ENCODE measurements at regions not wholly inside any gene's neighbourhood (a gene's known extent, or its start where the extent isn't known, plus 50 kb on each side); places are given as distances from the start of the nearest gene placed in this dataset.

DNA sequence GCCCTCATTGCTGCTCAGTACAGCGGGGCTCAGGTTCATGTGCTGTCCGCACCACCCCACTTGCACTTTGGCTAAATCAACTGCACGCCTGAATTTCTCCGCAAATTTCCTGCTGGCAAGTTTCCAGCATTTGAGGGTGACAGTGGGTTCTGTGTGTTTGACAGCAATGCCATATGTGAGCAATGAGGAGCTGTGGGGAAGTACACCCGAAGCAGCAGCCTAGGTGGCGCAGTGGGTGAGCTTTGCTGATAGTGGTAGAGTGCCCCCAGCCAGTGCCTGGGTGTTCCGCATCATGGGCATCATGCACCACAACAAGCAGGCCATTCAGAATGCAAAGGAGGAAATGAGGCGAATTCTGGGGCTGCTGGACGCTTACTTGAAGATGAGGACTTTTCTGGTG lies 103.9 kb upstream of the POT1 start:
- H3K27me3 ChIP-seq (ENCODE audit: control insufficient read depth, insufficient read depth, low read length) = no peaks in the 10 kb centered on the region
- no peak overlapping the region for H2AFZ ChIP-seq (ENCODE audit: low read length)

DNA sequence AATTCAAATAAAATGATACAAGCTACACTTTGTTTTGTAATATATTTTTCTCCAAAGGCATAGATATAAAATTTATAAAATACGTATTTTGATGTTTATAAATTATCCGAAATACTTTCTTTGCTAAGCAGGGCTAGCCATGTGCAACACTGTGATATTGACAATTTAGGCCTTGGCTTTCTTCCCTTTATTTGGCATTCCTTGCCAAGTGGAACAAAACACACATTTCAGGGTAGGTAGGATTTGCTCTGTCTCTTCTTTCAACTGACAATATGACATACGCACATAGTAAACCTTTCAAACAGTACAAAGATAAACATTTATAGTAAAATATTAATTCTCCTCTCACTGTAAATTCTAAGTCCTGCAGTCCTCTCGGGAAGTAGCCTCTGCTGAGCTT lies 103.3 kb upstream of the POT1 start:
- Histone ChIP-seq H3K4me3 (replicated peaks in 1 of 4; ENCODE audit: control extremely low read depth in 1 of 4, insufficient read depth in 1 of 4, low read depth in 3 of 4, low read length in 4 of 4) (no peak overlapping the region), H3K27me3 (ENCODE audit: control insufficient read depth, insufficient read depth, low read length) (no peaks in the 10 kb centered on the region), H3K79me2 (ENCODE audit: control insufficient read depth, insufficient read depth, low read length) (no peaks in the 10 kb centered on the region), H3K4me2 (ENCODE audit: extremely low read depth, insufficient read depth, low read length) (no peak overlapping the region), H4K20me1 (ENCODE audit: control insufficient read depth, extremely low read depth, insufficient read depth, low read length) (no peaks in the 10 kb centered on the region), H3K36me3 (ENCODE audit: control insufficient read depth, insufficient read depth, low read length) (no peaks in the 10 kb centered on the region), H2AFZ (ENCODE audit: low read length) (no peak overlapping the region), H3K27ac (ENCODE audit: insufficient read depth, low read length) (no peak overlapping the region), H3K9ac (ENCODE audit: insufficient read depth, low read length) (no peak overlapping the region), H3K9me3 (ENCODE audit: control insufficient read depth, insufficient read depth, low read depth, low read length) (no peaks in the 10 kb centered on the region), H3K4me1 (ENCODE audit: control insufficient read depth, extremely low read depth, insufficient read depth, low read length) (no peaks in the 10 kb centered on the region)
- TF ChIP-seq EZH2 (IDR thresholded peaks at IDR 0.05; ENCODE audit: low read length, missing control alignments) = no peak
- TF ChIP-seq, protein P1, sequence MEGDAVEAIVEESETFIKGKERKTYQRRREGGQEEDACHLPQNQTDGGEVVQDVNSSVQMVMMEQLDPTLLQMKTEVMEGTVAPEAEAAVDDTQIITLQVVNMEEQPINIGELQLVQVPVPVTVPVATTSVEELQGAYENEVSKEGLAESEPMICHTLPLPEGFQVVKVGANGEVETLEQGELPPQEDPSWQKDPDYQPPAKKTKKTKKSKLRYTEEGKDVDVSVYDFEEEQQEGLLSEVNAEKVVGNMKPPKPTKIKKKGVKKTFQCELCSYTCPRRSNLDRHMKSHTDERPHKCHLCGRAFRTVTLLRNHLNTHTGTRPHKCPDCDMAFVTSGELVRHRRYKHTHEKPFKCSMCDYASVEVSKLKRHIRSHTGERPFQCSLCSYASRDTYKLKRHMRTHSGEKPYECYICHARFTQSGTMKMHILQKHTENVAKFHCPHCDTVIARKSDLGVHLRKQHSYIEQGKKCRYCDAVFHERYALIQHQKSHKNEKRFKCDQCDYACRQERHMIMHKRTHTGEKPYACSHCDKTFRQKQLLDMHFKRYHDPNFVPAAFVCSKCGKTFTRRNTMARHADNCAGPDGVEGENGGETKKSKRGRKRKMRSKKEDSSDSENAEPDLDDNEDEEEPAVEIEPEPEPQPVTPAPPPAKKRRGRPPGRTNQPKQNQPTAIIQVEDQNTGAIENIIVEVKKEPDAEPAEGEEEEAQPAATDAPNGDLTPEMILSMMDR (conservative IDR thresholded peaks at IDR 0.05 in 1 of 2, IDR thresholded peaks at IDR 0.05 in 1 of 2; ENCODE audit: low read depth in 1 of 2, low read length in 2 of 2) = no peak
- no peak for DNase-seq (ENCODE audit: low read depth in 2 of 2)

More for the DNA sequence above, 103.9 kb upstream of the POT1 start:
- no peak for DNase-seq (ENCODE audit: low read depth in 2 of 2)
- no peaks in the 10 kb centered on the region for H3K79me2 ChIP-seq (ENCODE audit: control insufficient read depth, insufficient read depth, low read length)
- no peaks in the 10 kb centered on the region for H3K36me3 ChIP-seq (ENCODE audit: control insufficient read depth, insufficient read depth, low read length)
- TF ChIP-seq, protein P1 (conservative IDR thresholded peaks at IDR 0.05 in 1 of 2, IDR thresholded peaks at IDR 0.05 in 1 of 2; ENCODE audit: low read depth in 1 of 2, low read length in 2 of 2) = no peak
- TF ChIP-seq EZH2 (IDR thresholded peaks at IDR 0.05; ENCODE audit: low read length, missing control alignments) = no peak
- H3K27ac ChIP-seq (ENCODE audit: insufficient read depth, low read length) = no peak overlapping the region
- H3K9me3 ChIP-seq (ENCODE audit: control insufficient read depth, insufficient read depth, low read depth, low read length) = no peaks in the 10 kb centered on the region
- H4K20me1 ChIP-seq (ENCODE audit: control insufficient read depth, extremely low read depth, insufficient read depth, low read length) = no peaks in the 10 kb centered on the region
- H3K4me2 ChIP-seq (ENCODE audit: extremely low read depth, insufficient read depth, low read length) = no peak overlapping the region
- H3K4me1 ChIP-seq (ENCODE audit: control insufficient read depth, extremely low read depth, insufficient read depth, low read length) = no peaks in the 10 kb centered on the region
- no peak overlapping the region for H3K4me3 ChIP-seq (replicated peaks in 1 of 4; ENCODE audit: control extremely low read depth in 1 of 4, insufficient read depth in 1 of 4, low read depth in 3 of 4, low read length in 4 of 4)
- H3K9ac ChIP-seq (ENCODE audit: insufficient read depth, low read length) = no peak overlapping the region

DNA sequence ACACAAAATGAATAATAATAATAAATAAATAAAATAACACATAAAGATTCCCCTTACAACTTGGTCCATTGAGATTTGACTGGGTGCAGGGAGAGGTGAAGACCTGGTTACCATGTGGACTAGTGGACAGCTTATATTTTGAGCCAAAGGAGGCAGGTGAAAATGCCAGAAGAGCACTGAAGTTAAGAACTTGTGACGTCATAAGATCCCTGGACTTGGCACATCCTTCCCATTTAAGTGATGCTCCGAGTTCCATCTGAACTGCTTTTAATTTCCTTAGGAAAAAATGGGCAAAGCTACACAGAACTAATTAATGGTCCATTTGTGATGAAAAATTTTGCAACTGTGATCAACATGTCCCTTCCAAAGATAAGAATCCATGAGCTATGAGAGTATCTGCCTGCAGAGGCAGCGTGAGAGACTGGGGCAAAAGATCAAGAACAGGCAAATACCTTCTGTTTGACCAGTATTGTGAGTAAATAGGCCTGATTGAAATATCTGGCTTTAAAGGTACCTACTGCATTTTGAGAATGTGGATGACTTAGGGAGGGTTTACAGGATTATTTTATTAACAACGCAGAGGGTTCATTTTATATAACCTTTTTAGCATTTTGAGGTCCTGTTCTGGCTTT lies 101.2 kb upstream of the POT1 start:
- Histone ChIP-seq H3K4me2 (ENCODE audit: extremely low read depth, insufficient read depth, low read length) (no peak overlapping the region), H4K20me1 (ENCODE audit: control insufficient read depth, extremely low read depth, insufficient read depth, low read length) (no peaks in the 10 kb centered on the region), H3K27me3 (ENCODE audit: control insufficient read depth, insufficient read depth, low read length) (no peaks in the 10 kb centered on the region), H3K27ac (ENCODE audit: insufficient read depth, low read length) (no peak overlapping the region), H2AFZ (ENCODE audit: low read length) (no peak overlapping the region), H3K9me3 (ENCODE audit: control insufficient read depth, insufficient read depth, low read depth, low read length) (no peaks in the 10 kb centered on the region), H3K4me3 (replicated peaks in 1 of 4; ENCODE audit: control extremely low read depth in 1 of 4, insufficient read depth in 1 of 4, low read depth in 3 of 4, low read length in 4 of 4) (no peak overlapping the region), H3K36me3 (ENCODE audit: control insufficient read depth, insufficient read depth, low read length) (no peaks in the 10 kb centered on the region), H3K79me2 (ENCODE audit: control insufficient read depth, insufficient read depth, low read length) (no peaks in the 10 kb centered on the region), H3K4me1 (ENCODE audit: control insufficient read depth, extremely low read depth, insufficient read depth, low read length) (no peaks in the 10 kb centered on the region), H3K9ac (ENCODE audit: insufficient read depth, low read length) (no peak overlapping the region)
- DNase-seq (ENCODE audit: low read depth in 2 of 2) = no peak
- no peak for TF ChIP-seq EZH2 (IDR thresholded peaks at IDR 0.05; ENCODE audit: low read length, missing control alignments)
- TF ChIP-seq, protein P1 (conservative IDR thresholded peaks at IDR 0.05 in 1 of 2, IDR thresholded peaks at IDR 0.05 in 1 of 2; ENCODE audit: low read depth in 1 of 2, low read length in 2 of 2) = no peak

Data from fibroblast of lung (primary cell).